ENCODE measurements at regions not wholly inside any gene's neighbourhood (a gene's known extent, or its start where the extent isn't known, plus 50 kb on each side); places are given as distances from the start of the nearest gene placed in this dataset.

DNA sequence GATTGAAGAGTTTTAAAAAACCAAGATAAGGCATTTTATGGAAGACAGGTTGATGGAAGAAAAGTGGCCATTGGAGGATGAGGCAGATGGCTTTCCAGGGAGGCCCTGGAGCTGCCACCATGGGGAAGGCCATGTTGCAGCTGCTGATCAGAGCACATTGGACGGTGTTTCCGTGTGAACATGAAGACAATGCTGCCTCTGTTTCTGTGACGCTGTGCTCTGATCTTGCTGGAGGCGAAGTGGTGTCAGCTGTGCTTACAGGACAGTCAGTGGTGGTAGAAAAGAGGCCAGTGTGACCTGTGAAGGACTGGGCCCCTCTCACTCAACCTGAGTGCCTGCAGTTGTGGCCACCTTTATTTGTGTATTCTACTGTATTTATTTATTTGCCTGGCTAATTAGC lies 132.9 kb downstream of the FAM204A start:
- Mint-ChIP-seq H3K4me3 (no peak overlapping the region), H3K27ac (no peak overlapping the region), H3K4me1 (ENCODE audit: low read depth) (no peaks in the 10 kb centered on the region), H3K36me3 (ENCODE audit: low read depth) (no peaks in the 10 kb centered on the region), H3K27me3 (ENCODE audit: low read depth) (peaks cover 9% of the 10 kb centered on the region), H3K9me3 (no peaks in the 10 kb centered on the region)

DNA sequence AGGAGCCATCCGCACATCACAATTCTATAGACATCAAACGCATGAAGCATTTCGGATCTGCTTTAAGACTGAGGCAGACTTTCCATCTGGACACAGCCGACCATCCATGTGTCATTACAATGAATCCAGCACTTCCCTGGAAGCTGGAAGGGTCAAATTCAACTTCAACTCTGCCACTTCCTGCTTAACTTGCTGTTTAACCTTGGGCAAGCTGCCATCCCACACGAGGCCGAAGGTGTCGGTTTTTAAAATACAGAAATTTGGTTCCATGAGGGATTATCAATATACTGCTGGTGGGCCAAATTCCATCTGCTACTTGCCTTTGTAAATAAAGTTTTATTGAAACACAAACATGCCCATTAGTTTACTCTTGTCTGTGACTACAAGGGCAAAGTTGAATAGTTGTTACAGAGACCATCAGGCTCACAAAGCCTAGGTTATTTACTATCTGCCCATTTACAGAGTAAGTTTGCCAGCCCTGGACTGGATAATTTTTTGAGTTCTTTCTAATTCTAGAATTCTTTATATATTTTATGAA lies 134.6 kb downstream of the FAM204A start:
- Mint-ChIP-seq H3K9me3 (no peaks in the 10 kb centered on the region), H3K4me1 (ENCODE audit: low read depth) (no peaks in the 10 kb centered on the region), H3K36me3 (ENCODE audit: low read depth) (no peaks in the 10 kb centered on the region), H3K4me3 (no peak overlapping the region), H3K27me3 (ENCODE audit: low read depth) (peaks cover 3% of the 10 kb centered on the region), H3K27ac (no peak overlapping the region)

DNA sequence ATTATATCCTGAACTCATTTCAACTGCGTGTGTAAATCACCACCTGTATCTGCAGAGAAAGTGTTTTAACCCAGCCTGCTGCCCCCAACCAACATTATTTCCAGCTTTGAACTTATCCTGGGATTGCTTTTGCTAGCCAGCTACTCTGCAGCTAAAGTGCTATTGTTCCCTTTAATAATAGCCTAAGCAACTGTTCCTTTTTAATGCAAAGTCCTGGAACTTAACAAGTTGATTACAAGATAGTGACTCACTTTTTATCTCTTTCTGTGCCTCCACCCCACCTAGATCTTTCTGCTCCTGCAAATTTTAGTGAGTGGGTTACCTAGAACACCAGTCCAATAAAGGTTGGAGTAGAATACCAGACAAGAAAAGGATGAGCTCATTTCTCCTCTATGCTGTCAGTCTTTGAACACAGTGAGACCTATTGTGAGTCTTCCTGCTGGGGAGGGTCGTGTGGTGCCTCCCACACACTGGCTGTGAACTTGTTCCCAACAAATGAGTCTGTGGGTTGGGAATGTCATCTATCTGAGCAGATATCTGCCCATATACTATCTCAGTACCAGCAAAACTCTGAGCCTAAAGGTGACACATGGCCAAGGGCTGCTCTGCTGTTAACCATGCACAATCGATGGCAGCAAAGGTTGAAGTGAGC lies 137.7 kb downstream of the FAM204A start:
- Mint-ChIP-seq H3K4me3 (no peak overlapping the region), H3K36me3 (ENCODE audit: low read depth) (no peaks in the 10 kb centered on the region), H3K4me1 (ENCODE audit: low read depth) (no peaks in the 10 kb centered on the region), H3K27me3 (ENCODE audit: low read depth) (peaks cover 7% of the 10 kb centered on the region), H3K27ac (no peak overlapping the region), H3K9me3 (no peaks in the 10 kb centered on the region)

DNA sequence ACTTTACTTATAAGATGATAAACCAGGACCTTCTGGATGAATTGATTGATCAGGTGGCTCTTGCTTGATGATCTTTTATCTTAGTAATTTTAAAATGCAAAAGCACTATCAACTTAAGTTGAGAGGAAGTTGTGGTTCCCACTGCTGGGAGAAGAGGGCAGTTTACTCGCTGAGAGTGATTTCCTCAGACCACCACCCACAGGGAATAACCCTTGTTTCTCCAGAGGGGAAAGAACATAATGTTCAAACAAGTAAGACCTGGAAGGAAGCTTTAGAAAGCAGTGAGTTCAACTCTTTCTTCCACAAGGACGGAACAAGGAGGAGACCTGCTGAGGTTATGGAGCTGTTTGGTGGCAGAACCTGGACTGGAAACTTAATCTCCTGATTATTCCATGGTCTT lies 138.7 kb downstream of the FAM204A start:
- Mint-ChIP-seq H3K27me3 (ENCODE audit: low read depth) (peaks cover 7% of the 10 kb centered on the region), H3K9me3 (no peaks in the 10 kb centered on the region), H3K36me3 (ENCODE audit: low read depth) (no peaks in the 10 kb centered on the region), H3K27ac (no peak overlapping the region), H3K4me3 (no peak overlapping the region), H3K4me1 (ENCODE audit: low read depth) (no peaks in the 10 kb centered on the region)

DNA sequence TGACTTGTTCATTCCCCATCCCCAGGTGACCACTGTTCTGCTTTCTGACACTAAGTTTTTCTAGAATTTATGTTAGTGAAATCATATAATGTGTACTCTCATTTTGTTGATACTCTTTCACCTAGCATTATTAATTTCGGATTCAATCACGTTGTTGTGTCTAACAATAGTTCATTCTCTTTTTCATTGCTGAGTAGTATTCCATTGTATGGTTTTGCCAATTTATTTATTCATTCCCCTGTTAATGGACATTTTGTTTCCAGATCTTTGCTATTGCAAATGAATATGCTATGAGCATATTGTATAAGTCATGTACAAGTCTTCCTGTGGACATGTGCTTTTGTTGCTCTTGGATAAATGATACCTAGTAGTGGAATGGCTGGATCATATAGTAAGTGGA lies 146.4 kb downstream of the FAM204A start:
- Mint-ChIP-seq H3K9me3 (no peaks in the 10 kb centered on the region), H3K4me3 (no peak overlapping the region), H3K36me3 (ENCODE audit: low read depth) (no peaks in the 10 kb centered on the region), H3K4me1 (ENCODE audit: low read depth) (no peaks in the 10 kb centered on the region), H3K27ac (no peak overlapping the region), H3K27me3 (ENCODE audit: low read depth) (peaks cover 4% of the 10 kb centered on the region)

DNA sequence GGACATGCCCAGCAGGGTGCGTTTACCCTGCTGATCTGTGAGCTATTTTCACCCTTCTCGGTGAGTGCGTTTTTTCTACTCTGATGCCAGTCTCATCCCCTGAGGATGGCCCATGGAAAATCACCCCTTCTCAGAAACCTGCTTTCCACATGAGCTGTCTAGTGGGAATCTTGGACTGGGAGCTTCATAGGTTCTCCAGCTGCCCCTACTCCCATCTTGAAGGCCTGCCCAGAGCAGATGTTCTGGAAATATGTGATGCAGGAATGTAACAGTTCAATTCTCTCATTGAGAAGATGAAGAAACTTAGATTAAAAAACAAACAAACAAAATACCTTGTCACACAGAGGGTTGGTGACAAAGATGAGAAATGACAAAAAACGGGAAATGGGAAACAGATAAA lies 146.9 kb upstream of the RAB11FIP2 start:
- H3K9me3 Mint-ChIP-seq, result no peaks in the 10 kb centered on the region
- no peaks in the 10 kb centered on the region for H3K36me3 Mint-ChIP-seq (ENCODE audit: low read depth)
- H3K27me3 Mint-ChIP-seq (ENCODE audit: low read depth), result peaks cover 4% of the 10 kb centered on the region
- H3K27ac Mint-ChIP-seq, result no peak overlapping the region
- no peaks in the 10 kb centered on the region for H3K4me1 Mint-ChIP-seq (ENCODE audit: low read depth)
- H3K4me3 Mint-ChIP-seq, result no peak overlapping the region

DNA sequence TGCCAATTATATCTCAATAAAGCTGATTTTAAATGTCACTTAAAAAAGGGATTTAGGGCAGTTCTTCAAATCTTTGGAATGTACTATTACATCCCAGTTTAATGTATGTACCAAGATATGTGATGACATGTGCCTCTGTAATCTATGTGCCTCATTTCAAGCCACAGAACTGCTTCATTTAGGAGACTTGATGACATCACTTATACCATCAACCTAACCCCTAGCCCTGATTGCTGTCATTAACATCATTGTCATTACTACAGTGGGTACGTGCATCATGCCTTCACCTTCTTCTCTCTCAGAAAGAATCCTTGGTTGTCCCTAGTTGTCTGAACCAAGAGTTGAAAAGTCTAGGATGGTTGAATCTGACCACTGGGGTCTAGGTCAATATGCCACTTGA lies 134.3 kb upstream of the RAB11FIP2 start:
- Mint-ChIP-seq H3K36me3 (ENCODE audit: low read depth) (no peaks in the 10 kb centered on the region), H3K27me3 (ENCODE audit: low read depth) (no peaks in the 10 kb centered on the region), H3K27ac (no peak overlapping the region), H3K4me1 (ENCODE audit: low read depth) (no peaks in the 10 kb centered on the region), H3K9me3 (no peaks in the 10 kb centered on the region), H3K4me3 (no peak overlapping the region)

DNA sequence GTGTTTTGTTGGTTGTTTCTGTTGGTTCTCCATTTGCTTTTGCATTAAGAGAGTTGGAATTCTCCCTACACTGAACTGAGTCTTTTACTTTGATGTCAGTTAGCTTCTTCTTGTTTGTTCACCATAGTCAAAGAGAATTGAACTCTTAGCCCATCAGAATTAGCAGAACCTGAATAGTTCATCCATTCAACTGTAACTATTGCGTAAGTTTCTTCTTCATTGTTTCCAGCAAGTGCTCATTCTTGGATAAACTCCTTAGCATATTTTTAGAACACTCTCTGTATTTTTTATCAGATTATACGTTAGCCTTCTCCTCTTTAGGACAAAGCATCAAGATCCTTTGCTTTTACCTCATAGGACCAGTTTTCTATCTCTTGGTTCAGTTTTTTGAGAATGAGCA lies 128.4 kb upstream of the RAB11FIP2 start:
- no peak overlapping the region for H3K27ac Mint-ChIP-seq

DNA sequence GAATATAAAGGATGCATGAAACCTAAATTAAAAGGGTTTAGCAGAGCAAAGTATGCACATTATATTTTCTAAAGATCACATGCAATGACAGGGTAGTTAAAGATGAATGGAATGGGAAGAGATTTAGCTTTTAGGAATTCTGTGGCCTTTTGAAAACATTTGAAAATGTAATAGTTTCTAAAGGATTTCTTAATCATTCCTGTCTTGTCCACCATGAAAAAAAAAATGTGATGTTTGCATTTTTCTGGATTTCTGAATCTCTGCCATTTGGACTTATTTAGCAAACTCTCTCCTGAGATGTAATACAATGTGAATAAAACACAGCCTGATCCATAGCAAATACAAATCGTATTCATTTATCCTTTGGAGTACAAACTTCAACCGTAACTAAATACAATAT lies 126.6 kb upstream of the RAB11FIP2 start:
- Mint-ChIP-seq H3K4me3 (no peak overlapping the region), H3K27me3 (ENCODE audit: low read depth) (peaks cover 16% of the 10 kb centered on the region), H3K4me1 (ENCODE audit: low read depth) (no peaks in the 10 kb centered on the region), H3K9me3 (no peaks in the 10 kb centered on the region), H3K27ac (no peak overlapping the region), H3K36me3 (ENCODE audit: low read depth) (no peaks in the 10 kb centered on the region)

More for the DNA sequence above, 128.4 kb upstream of the RAB11FIP2 start:
- H3K9me3 Mint-ChIP-seq, result no peaks in the 10 kb centered on the region
- no peak overlapping the region for H3K4me3 Mint-ChIP-seq
- H3K4me1 Mint-ChIP-seq (ENCODE audit: low read depth), result no peaks in the 10 kb centered on the region
- peaks cover 9% of the 10 kb centered on the region for H3K27me3 Mint-ChIP-seq (ENCODE audit: low read depth)
- no peaks in the 10 kb centered on the region for H3K36me3 Mint-ChIP-seq (ENCODE audit: low read depth)

DNA sequence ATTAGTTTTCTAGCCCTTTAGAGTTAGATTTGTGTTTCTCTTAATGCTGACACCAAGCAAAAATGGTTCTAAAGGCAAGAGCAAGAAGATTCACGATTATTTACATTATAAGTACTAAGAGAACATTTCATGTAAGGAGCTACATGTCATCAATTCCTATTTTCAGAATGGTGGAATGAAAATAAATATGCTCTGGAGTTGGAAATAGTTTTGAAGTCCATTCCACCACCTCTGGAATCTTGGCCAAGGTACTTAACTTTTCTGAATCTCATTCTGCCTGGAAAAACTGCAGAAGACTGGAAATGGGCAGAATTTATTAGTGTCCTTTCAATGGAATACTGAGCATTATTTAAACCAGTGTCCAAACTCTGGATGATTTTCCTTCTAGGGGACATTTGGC lies 125.1 kb upstream of the RAB11FIP2 start:
- H3K27me3 Mint-ChIP-seq (ENCODE audit: low read depth), result peaks cover 16% of the 10 kb centered on the region
- no peaks in the 10 kb centered on the region for H3K36me3 Mint-ChIP-seq (ENCODE audit: low read depth)
- no peaks in the 10 kb centered on the region for H3K4me1 Mint-ChIP-seq (ENCODE audit: low read depth)
- no peaks in the 10 kb centered on the region for H3K9me3 Mint-ChIP-seq
- H3K4me3 Mint-ChIP-seq, result no peak overlapping the region
- H3K27ac Mint-ChIP-seq, result no peak overlapping the region

DNA sequence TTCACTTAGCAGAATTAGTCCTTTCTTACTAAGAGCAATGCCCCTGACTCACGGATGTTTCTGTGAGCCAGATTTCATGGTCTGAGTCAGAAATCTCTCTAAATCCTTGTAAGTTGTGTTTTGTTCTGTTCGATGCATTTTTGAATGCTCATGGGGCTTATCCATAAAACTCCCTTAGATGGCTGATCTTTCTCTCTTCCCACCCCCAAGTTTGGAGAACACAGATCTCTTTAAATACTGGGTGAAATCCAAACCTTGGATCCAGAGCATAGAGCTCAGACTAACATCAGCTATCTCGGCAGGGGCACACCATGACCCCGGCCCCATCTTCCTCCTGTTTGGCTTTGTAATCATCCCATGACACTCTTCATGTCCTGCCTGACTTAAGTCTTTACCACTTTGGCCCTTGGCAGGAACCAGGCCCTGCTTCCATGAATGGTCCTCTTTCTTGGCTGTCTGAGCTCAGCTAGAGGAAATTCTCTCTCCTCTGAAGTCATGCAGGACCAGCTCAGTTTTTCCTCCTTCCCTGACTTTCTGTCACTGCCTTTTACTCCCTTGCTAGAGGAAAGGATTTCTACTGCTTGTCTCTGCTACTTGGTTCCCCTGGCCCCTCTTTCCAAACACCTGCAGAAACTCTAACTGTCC lies 120.4 kb upstream of the RAB11FIP2 start:
- Mint-ChIP-seq H3K27me3 (ENCODE audit: low read depth) (peaks cover 7% of the 10 kb centered on the region), H3K27ac (no peak overlapping the region), H3K4me1 (ENCODE audit: low read depth) (no peaks in the 10 kb centered on the region), H3K4me3 (no peak overlapping the region), H3K9me3 (no peaks in the 10 kb centered on the region), H3K36me3 (ENCODE audit: low read depth) (no peaks in the 10 kb centered on the region)

DNA sequence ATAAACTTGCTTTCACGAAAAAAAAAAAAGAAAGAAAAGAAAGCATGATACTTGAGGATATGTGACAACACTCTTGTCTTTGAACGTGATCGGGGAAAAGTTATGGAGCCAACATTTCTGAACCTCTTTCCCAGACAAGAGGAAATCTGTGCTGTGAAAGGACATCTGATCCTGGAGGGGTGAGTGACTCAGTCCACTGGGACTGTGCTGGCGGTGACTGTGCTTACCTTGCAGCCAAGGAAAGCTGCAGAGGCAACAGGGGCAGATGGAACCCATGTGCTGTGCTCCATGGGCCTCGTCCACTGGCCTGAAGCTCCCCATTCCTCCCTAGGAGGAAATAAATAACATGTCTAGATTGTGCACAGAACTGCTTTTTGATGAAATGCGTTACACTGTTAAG lies 116.5 kb upstream of the RAB11FIP2 start:
- Mint-ChIP-seq H3K4me3 (no peak overlapping the region), H3K27ac (no peak overlapping the region), H3K36me3 (ENCODE audit: low read depth) (no peaks in the 10 kb centered on the region), H3K27me3 (ENCODE audit: low read depth) (no peaks in the 10 kb centered on the region), H3K4me1 (ENCODE audit: low read depth) (no peaks in the 10 kb centered on the region), H3K9me3 (no peaks in the 10 kb centered on the region)

DNA sequence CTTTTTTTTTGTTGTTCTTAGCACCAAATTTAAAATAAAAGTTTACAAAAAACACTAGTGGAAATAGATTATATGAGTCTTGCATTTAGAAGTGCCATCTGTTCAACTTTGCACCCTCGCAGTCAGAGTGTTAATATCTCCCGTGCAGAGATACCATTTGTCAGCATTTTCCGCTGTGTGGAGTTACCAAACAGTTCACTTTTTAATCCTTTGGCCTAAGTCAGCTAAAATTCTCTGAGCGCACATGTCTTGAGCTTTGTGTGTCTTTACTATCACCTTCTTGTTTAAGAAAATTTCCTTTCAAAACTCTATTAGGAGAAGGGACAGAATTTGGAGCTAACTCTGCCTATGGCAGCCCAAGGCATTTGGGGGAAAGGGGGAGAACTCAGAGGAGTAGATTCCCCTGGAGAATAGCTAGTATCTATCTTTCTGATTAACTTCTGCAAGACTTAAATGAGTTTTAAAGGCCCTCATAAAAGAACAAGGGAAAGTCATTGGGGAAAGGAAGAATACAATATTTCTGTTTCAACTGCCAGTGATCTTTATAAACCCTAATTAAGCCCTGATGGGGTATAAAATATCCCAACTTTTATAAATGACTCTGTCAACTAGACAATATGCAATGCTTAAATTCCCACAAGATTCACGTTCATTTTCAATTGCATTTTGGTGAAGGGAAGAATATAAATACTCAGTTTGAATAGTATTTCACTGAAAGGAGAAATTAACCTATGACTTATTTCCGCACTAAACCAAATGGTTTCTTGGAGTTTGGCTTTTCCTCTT lies 114.9 kb upstream of the RAB11FIP2 start:
- no peak overlapping the region for H3K4me3 Mint-ChIP-seq
- no peaks in the 10 kb centered on the region for H3K4me1 Mint-ChIP-seq (ENCODE audit: low read depth)
- no peaks in the 10 kb centered on the region for H3K9me3 Mint-ChIP-seq
- H3K36me3 Mint-ChIP-seq (ENCODE audit: low read depth), result no peaks in the 10 kb centered on the region
- H3K27ac Mint-ChIP-seq, result no peak overlapping the region
- H3K27me3 Mint-ChIP-seq (ENCODE audit: low read depth), result no peaks in the 10 kb centered on the region

DNA sequence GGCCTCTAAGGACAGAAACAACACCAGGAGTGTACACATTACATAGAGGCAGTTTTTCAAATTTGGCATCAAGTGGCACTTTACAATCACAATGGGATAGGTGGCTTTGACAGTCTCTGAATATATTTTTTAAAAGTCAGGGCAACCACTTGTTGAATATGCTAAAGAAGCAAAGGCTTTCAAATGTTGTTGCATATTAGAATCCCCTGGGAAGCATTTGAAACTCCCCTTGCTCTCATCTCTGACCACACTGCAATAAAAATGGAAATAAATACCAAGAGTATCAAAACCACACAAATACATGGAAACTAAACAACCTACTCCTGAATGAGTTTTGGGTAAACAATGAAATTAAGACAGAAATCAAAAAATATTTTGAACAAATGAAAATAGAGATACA lies 106.5 kb upstream of the RAB11FIP2 start:
- H3K9me3 Mint-ChIP-seq, result no peaks in the 10 kb centered on the region
- no peaks in the 10 kb centered on the region for H3K27me3 Mint-ChIP-seq (ENCODE audit: low read depth)
- no peaks in the 10 kb centered on the region for H3K36me3 Mint-ChIP-seq (ENCODE audit: low read depth)
- no peak overlapping the region for H3K27ac Mint-ChIP-seq
- no peaks in the 10 kb centered on the region for H3K4me1 Mint-ChIP-seq (ENCODE audit: low read depth)
- H3K4me3 Mint-ChIP-seq, result no peak overlapping the region

DNA sequence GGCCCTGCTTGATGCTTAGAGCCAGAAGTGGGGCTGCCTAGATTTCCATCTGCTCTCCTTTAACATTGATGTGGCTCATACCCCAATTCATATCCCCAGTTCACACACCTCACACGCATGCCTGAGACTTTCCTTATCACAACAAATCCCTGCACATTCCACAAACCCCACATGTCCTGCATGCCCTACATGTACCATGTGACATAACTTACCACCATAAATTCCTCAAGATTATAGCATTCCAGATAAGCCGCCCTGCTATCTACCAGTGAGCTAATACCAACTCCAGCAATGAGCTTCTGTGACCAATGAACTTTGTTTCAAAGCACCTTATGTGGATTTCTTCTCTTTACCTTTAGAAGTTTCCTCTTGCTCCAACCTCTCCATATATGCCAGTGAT lies 104.7 kb upstream of the RAB11FIP2 start:
- H3K9me3 Mint-ChIP-seq, result no peaks in the 10 kb centered on the region
- H3K27ac Mint-ChIP-seq, result no peak overlapping the region
- H3K4me3 Mint-ChIP-seq, result no peak overlapping the region
- no peaks in the 10 kb centered on the region for H3K4me1 Mint-ChIP-seq (ENCODE audit: low read depth)
- no peaks in the 10 kb centered on the region for H3K27me3 Mint-ChIP-seq (ENCODE audit: low read depth)
- no peaks in the 10 kb centered on the region for H3K36me3 Mint-ChIP-seq (ENCODE audit: low read depth)
